Lower lobe of right lung (tissue), 2 donors: ENCODE measurements at regions not wholly inside any gene's neighbourhood (a gene's known extent, or its start where the extent isn't known, plus 50 kb on each side); places are given as distances from the start of the nearest gene placed in this dataset.
"Not testable (repeated sequence)": the region's sequence is repeated elsewhere in the genome, so short reads cannot be mapped to it uniquely, and the experiment has no call there.

ENCODE experiments used
- ATAC-seq, 2 donors: fragments of 200-7000 bp; cut with Tn5 transposase; one replicate each; pipeline ENCODE4 v1.9.1; 2020 to 2022; ENCODE audit warnings: mild to moderate bottlenecking in 2 of 2, moderate library complexity in 2 of 2
- DNase-seq: peaks from one replicate; pipeline ENCODE4 v3.0.0-alpha.2; 2020
- H3K27ac ChIP-seq: fragments of 200-600 bp; one replicate; pipeline ENCODE4 v1.8.0; 2022
- H3K27me3 ChIP-seq: fragments of 200-600 bp; one replicate; pipeline ENCODE4 v1.8.0; 2022; ENCODE audit warnings: low read depth
- H3K36me3 ChIP-seq: fragments of 200-600 bp; one replicate; pipeline ENCODE4 v1.8.0; 2022; ENCODE audit warnings: mild to moderate bottlenecking
- H3K4me1 ChIP-seq: fragments of 200-600 bp; one replicate; pipeline ENCODE4 v1.8.0; 2022
- H3K4me3 ChIP-seq: fragments of 200-600 bp; one replicate; pipeline ENCODE4 v1.8.0; 2022; ENCODE audit warnings: mild to moderate bottlenecking
- H3K9me3 ChIP-seq: fragments of 200-600 bp; one replicate; pipeline ENCODE4 v1.8.0; 2022
- CTCF ChIP-seq: fragments of 200-600 bp; IDR thresholded peaks from one replicate; pipeline ENCODE4 v1.8.0; 2022; ENCODE audit warnings: antibody characterized with exemption, mild to moderate bottlenecking
- intact Hi-C: fragments of 100-400 bp; cut with DNase I; formaldehyde crosslinking; loops from one replicate; pipeline ENCODE4 v1.11.0; 2022
- donor health status: DM: no; HTN: yes; CAD: no; lungs with severe emphysema.

- H3K36me3 ChIP-seq, H3K27me3 ChIP-seq, H3K9me3 ChIP-seq, intact Hi-C loops, H3K27ac ChIP-seq, H3K4me3 ChIP-seq, ATAC-seq, H3K4me1 ChIP-seq, DNase-seq: not testable (repeated sequence)
Measured at GRCh38 chrY:6685783-6686389, 224.6 kb upstream of the TBL1Y start.

- H3K4me3 ChIP-seq, H3K27ac ChIP-seq, intact Hi-C loops, H3K36me3 ChIP-seq, H3K9me3 ChIP-seq, H3K4me1 ChIP-seq, ATAC-seq, DNase-seq, H3K27me3 ChIP-seq: not testable (repeated sequence)
Measured at GRCh38 chrY:6701558-6702161, 208.8 kb upstream of the TBL1Y start.

- intact Hi-C loops = not testable (repeated sequence)
Measured at GRCh38 chrY:6721443-6721842, 189.1 kb upstream of the TBL1Y start.

DNA sequence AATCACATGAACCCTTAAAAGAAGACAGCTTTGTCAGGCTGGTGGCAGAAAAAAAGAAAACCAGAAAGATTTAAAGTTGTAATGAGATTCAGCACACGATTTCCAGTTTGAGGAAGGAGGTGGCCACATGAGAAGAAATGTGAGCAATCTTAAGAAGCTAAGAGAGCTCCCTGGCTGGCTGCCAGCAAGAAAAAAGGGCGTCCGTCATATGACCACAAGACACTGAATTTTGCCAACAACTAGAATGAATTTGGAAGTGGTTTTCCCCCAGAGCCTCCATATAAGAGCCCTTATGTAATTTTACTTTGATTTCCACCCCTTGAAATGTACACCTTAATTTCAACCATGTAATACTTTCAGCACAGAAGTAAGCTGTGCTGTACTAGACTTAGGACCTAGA, 163.3 kb upstream of the TBL1Y start:
- peak; percentile 65 for DNase-seq
- ATAC-seq, H3K4me3 ChIP-seq, H3K9me3 ChIP-seq, H3K4me1 ChIP-seq, intact Hi-C loops, H3K36me3 ChIP-seq, H3K27me3 ChIP-seq, H3K27ac ChIP-seq: not testable (repeated sequence)

More at GRCh38 chrY:6721443-6721842, 189.1 kb upstream of the TBL1Y start:
- ATAC-seq, H3K36me3 ChIP-seq, H3K4me1 ChIP-seq, DNase-seq, H3K27ac ChIP-seq, H3K4me3 ChIP-seq, H3K9me3 ChIP-seq, H3K27me3 ChIP-seq: not testable (repeated sequence)

DNA sequence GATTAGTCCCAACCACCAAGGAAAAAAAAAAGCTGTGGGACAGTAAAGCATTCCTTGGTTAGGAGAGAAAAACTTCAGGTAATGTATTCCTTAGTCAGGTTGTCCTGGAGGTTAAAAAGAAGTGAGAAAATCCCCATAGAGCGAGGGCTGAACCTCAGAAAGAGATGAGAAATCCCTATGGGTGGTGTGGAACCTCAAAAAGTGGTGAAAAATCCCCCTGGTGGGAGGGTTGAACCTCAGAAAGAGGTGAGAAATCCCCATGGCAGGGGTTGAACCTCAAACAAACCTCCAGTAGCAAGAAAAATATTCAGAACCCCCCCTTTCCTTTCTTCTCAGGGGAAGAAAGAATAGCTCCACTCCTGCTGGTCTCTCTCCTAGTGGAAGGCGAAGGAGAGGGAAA, 128.2 kb upstream of the TBL1Y start:
- H3K4me3 ChIP-seq = no peak overlapping the region
- ATAC-seq (no peak), DNase-seq (no peak)
- no peak overlapping the region for H3K27ac ChIP-seq
- H3K27me3 ChIP-seq = no peaks in the 10 kb centered on the region
- H3K4me1 ChIP-seq = no peaks in the 10 kb centered on the region
- no peaks in the 10 kb centered on the region for H3K36me3 ChIP-seq
- no peaks in the 10 kb centered on the region for H3K9me3 ChIP-seq
- TF ChIP-seq CTCF = no peak
- intact Hi-C loops = no loop called here

- Histone ChIP-seq H3K4me3 (no peak overlapping the region), H3K36me3 (no peaks in the 10 kb centered on the region), H3K27me3 (no peaks in the 10 kb centered on the region), H3K9me3 (no peaks in the 10 kb centered on the region), H3K4me1 (no peaks in the 10 kb centered on the region), H3K27ac (no peak overlapping the region)
- ATAC-seq (no peak), DNase-seq (no peak)
- intact Hi-C loops = no loop called here
- TF ChIP-seq CTCF = no peak
Measured at GRCh38 chrY:6786960-6787359, 123.5 kb upstream of the TBL1Y start.

DNA sequence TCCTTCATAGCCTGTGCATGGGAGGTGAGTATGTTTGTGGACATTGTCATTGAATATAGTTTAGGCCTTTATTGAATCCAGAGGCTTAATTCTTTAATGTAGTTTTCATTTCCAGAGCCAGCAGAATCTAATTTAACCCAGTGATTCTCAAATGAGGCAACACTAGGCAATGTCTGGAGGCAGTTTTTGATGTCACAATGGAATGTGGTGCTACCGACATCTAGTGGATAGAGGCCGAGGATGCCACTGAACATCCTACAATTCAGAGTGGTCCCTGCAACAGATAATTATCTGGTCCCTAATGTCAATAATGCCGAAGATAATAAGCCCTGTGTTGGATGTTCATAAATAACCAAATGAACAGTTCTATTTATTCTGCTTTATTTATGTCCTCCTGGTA, 98.9 kb upstream of the TBL1Y start:
- H3K27ac ChIP-seq = no peak overlapping the region
- H3K27me3 ChIP-seq = no peaks in the 10 kb centered on the region
- no peaks in the 10 kb centered on the region for H3K9me3 ChIP-seq
- ATAC-seq (no peak), DNase-seq (no peak)
- intact Hi-C loops = no loop called here
- H3K4me1 ChIP-seq = no peaks in the 10 kb centered on the region
- no peaks in the 10 kb centered on the region for H3K36me3 ChIP-seq
- H3K4me3 ChIP-seq = no peak overlapping the region
- peak; percentile 14 for TF ChIP-seq CTCF
